SK-N-SH treated with all-trans-retinoic acid at 6 μM for 48 hours (cell line): ENCODE measurements at regions not wholly inside any gene's neighbourhood (a gene's known extent, or its start where the extent isn't known, plus 50 kb on each side); places are given as distances from the start of the nearest gene placed in this dataset.

Experiments
- ATAC-seq: fragments of 200-7000 bp; cut with Tn5 transposase; 3 replicates; pipeline ENCODE4 v1.9.1; 2020; ENCODE audit warnings: mild to moderate bottlenecking, moderate library complexity
- ARNTL ChIP-seq: fragments of 450-650 bp; formaldehyde crosslinking; IDR thresholded peaks from 2 replicates; pipeline ENCODE4 v1.5.0; 2020; ENCODE audit warnings: low read depth, mild to moderate bottlenecking, moderate library complexity, borderline replicate concordance
- BACH2 ChIP-seq: fragments of 250-450 bp; sonication (Bioruptor Pico); IDR thresholded peaks from 2 replicates; pipeline ENCODE4 v1.9.0; 2021; ENCODE audit warnings: mild to moderate bottlenecking, borderline replicate concordance
- CSDC2 ChIP-seq: fragments of 250-450 bp; sonication (Bioruptor Pico); IDR thresholded peaks from 2 replicates; pipeline ENCODE4 v1.5.0; 2020; ENCODE audit warnings: mild to moderate bottlenecking, moderate library complexity
- ESRRG ChIP-seq: fragments of 250-450 bp; sonication (Bioruptor Pico); IDR thresholded peaks from 2 replicates; pipeline ENCODE4 v1.6.1; 2021; ENCODE audit warnings: mild to moderate bottlenecking
- GLIS3 ChIP-seq: fragments of 250-450 bp; sonication (Bioruptor Pico); IDR thresholded peaks from 2 replicates; pipeline ENCODE4 v1.5.0; 2020; ENCODE audit warnings: mild to moderate bottlenecking, moderate library complexity
- ISL1 ChIP-seq: fragments of 250-450 bp; sonication (Bioruptor Pico); IDR thresholded peaks from 2 replicates; pipeline ENCODE4 v2.1.2; 2022; ENCODE audit warnings: mild to moderate bottlenecking, moderate library complexity
- OSR1 ChIP-seq: fragments of 250-450 bp; sonication (Bioruptor Pico); IDR thresholded peaks from 2 replicates; pipeline ENCODE4 v1.8.0; 2022; ENCODE audit warnings: moderate library complexity, mild to moderate bottlenecking, inconsistent platforms
- PPARA ChIP-seq: fragments of 250-450 bp; sonication (Bioruptor Pico); IDR thresholded peaks from 2 replicates; pipeline ENCODE4 v1.5.0; 2020; ENCODE audit warnings: mild to moderate bottlenecking, borderline replicate concordance
- RARB ChIP-seq: fragments of 250-450 bp; sonication (Bioruptor Pico); IDR thresholded peaks from 2 replicates; pipeline ENCODE4 v1.8.0; 2021; ENCODE audit warnings: mild to moderate bottlenecking, moderate library complexity
- SNAI2 ChIP-seq: fragments of 250-450 bp; sonication (Bioruptor Pico); IDR thresholded peaks from 2 replicates; pipeline ENCODE4 v1.5.0; 2020; ENCODE audit warnings: mild to moderate bottlenecking, moderate library complexity
- TCF4 ChIP-seq: fragments of 250-450 bp; sonication (Bioruptor Pico); IDR thresholded peaks from 2 replicates; pipeline ENCODE4 v1.8.0; 2021; ENCODE audit warnings: mild to moderate bottlenecking, moderate library complexity, borderline replicate concordance
- ZC3H10 ChIP-seq: fragments of 250-450 bp; sonication (Bioruptor Pico); IDR thresholded peaks from 2 replicates; pipeline ENCODE4 v1.5.1; 2021; ENCODE audit warnings: mild to moderate bottlenecking, moderate library complexity
- ZFP3 ChIP-seq: fragments of 250-450 bp; sonication (Bioruptor Pico); IDR thresholded peaks from 2 replicates; pipeline ENCODE4 v1.5.0; 2020; ENCODE audit warnings: mild to moderate bottlenecking, moderate library complexity
- ZNF565 ChIP-seq: fragments of 450-650 bp; formaldehyde crosslinking; conservative IDR thresholded peaks from 2 replicates; pipeline ENCODE4 v1.5.0; 2020; ENCODE audit warnings: low read depth, mild to moderate bottlenecking, moderate library complexity
- ZNF70 ChIP-seq: fragments of 450-650 bp; formaldehyde crosslinking; IDR thresholded peaks from 2 replicates; pipeline ENCODE4 v1.5.0; 2020; ENCODE audit warnings: mild to moderate bottlenecking, moderate library complexity
- ZNF8 ChIP-seq: fragments of 450-650 bp; formaldehyde crosslinking; IDR thresholded peaks from 2 replicates; pipeline ENCODE4 v1.5.0; 2020; ENCODE audit warnings: mild to moderate bottlenecking, moderate library complexity
- TF ChIP-seq, protein P1 (sequence below): fragments of 250-450 bp; sonication (Bioruptor Pico); IDR thresholded peaks from 2 replicates; pipeline ENCODE4 v1.5.1; 2020; ENCODE audit warnings: low read depth, mild to moderate bottlenecking, moderate library complexity
- TF ChIP-seq, protein P2 (sequence below): fragments of 250-450 bp; sonication (Bioruptor Pico); IDR thresholded peaks from 2 replicates; pipeline ENCODE4 v1.8.0; 2020; ENCODE audit warnings: mild to moderate bottlenecking, moderate library complexity, borderline replicate concordance
- TF ChIP-seq, protein P3 (sequence below): fragments of 250-450 bp; sonication (Bioruptor Pico); IDR thresholded peaks from 2 replicates; pipeline ENCODE4 v1.8.0; 2021; ENCODE audit warnings: low read depth, mild to moderate bottlenecking, moderate library complexity, borderline replicate concordance
- TF ChIP-seq, protein P4 (sequence below): fragments of 250-450 bp; sonication (Bioruptor Pico); IDR thresholded peaks from 2 replicates; pipeline ENCODE4 v1.5.1; 2021; ENCODE audit warnings: mild to moderate bottlenecking, moderate library complexity

DNA sequence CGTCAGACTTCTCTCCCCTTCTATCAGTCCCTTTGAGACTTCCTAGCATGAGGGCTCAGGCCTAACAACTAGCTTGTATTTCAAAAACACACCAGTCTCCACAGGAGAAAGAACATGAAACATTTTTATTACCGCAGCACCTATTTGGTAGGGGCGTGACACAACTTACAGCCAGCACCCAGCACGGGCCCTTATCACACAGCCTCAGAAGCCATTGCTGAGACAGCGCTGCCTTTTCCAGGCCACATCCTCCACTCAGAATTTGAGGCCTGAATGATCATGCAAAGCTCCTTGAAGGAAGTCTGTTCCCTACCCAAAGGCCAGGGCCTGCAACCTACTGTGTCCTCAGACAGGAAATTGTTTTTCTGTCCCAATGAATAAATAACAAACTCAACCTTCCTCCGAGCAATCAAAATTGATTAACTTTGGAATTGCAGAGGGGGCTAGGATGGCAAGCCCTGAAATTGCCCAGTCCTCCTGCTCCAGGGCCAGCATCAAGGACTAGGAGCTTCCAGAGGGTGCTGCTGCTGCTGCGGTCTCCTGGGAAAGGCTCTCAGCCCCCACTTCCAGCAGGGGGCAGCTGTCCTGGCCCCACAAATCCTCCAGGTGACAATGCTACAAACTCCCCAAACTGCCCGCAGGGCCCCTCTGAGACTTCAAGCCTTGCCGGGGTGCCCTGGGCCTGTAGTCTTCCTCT lies 94.3 kb upstream of the GALNT2 start:
- no peak for ATAC-seq
- TF ChIP-seq ISL1 (CRISPR knock-in tag), result no peak
- TF ChIP-seq CSDC2 (CRISPR knock-in tag), result no peak
- no peak for TF ChIP-seq SNAI2
- TF ChIP-seq ESRRG, result no peak
- TF ChIP-seq OSR1 (CRISPR knock-in tag), result no peak
- no peak for TF ChIP-seq RARB (CRISPR knock-in tag)

DNA sequence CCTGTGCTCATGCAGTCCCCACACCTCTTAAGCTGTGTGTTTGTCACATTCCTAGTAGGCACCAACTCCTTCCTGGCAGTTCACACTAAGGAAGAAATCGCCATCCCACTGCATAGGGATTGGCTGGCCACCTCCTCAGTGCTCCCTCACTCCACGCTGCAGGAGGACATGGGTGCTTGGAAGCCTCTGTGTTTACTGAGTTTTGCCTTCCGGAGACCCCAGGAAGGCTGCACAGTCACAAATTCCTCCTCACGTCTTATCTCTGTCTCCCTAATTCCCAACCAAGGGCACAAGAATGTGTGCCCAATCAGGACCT lies 93.8 kb upstream of the GALNT2 start:
- TF ChIP-seq BACH2 (CRISPR knock-in tag), result no peak
- TF ChIP-seq, protein P1, sequence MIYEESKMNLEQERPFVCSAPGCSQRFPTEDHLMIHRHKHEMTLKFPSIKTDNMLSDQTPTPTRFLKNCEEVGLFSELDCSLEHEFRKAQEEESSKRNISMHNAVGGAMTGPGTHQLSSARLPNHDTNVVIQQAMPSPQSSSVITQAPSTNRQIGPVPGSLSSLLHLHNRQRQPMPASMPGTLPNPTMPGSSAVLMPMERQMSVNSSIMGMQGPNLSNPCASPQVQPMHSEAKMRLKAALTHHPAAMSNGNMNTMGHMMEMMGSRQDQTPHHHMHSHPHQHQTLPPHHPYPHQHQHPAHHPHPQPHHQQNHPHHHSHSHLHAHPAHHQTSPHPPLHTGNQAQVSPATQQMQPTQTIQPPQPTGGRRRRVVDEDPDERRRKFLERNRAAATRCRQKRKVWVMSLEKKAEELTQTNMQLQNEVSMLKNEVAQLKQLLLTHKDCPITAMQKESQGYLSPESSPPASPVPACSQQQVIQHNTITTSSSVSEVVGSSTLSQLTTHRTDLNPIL (CRISPR knock-in tag), result no peak
- TF ChIP-seq, protein P2, sequence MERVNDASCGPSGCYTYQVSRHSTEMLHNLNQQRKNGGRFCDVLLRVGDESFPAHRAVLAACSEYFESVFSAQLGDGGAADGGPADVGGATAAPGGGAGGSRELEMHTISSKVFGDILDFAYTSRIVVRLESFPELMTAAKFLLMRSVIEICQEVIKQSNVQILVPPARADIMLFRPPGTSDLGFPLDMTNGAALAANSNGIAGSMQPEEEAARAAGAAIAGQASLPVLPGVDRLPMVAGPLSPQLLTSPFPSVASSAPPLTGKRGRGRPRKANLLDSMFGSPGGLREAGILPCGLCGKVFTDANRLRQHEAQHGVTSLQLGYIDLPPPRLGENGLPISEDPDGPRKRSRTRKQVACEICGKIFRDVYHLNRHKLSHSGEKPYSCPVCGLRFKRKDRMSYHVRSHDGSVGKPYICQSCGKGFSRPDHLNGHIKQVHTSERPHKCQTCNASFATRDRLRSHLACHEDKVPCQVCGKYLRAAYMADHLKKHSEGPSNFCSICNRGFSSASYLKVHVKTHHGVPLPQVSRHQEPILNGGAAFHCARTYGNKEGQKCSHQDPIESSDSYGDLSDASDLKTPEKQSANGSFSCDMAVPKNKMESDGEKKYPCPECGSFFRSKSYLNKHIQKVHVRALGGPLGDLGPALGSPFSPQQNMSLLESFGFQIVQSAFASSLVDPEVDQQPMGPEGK (CRISPR knock-in tag), result no peak
- TF ChIP-seq ZNF8 (CRISPR knock-in tag), result no peak
- ATAC-seq, result no peak

DNA sequence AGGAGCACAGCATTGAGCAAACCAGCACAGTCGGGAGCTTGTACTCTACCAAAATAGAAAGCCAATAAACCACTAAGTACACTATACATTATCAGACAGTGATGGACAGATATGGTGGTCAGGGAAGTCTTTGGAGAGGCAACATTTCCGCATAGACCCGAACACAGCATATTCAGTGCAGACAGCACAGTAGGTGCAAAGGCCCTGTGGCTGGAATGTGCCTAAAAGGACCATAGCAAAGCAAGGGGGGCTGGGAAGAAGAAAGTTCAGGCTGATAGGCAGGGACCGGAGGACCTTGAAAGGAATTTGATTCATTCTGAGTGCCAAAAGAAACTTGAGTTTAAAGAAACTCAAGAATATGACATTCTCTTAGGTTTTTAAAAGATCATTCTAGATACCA lies 92.0 kb upstream of the GALNT2 start:
- ATAC-seq, result no peak

DNA sequence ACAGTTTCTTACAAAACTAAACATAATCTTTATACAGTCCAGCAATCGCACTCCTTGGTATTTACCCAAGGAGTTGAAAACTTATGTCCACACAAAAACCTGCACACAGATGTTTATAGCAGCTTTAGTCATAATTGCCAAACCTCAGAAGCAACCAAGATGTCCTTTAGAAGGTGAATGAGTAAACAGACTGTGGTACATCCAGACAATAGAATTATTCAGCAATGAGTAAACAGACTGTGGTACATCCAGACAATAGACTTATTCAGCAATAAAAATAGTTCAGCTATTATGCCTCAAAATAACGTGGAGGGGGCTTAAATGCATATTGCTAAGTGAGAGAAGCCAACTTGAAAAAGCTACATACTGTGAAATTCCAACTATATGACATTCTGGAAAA lies 87.0 kb upstream of the GALNT2 start:
- no peak for TF ChIP-seq ZNF8 (CRISPR knock-in tag)
- TF ChIP-seq SNAI2, result no peak
- TF ChIP-seq, protein P3, sequence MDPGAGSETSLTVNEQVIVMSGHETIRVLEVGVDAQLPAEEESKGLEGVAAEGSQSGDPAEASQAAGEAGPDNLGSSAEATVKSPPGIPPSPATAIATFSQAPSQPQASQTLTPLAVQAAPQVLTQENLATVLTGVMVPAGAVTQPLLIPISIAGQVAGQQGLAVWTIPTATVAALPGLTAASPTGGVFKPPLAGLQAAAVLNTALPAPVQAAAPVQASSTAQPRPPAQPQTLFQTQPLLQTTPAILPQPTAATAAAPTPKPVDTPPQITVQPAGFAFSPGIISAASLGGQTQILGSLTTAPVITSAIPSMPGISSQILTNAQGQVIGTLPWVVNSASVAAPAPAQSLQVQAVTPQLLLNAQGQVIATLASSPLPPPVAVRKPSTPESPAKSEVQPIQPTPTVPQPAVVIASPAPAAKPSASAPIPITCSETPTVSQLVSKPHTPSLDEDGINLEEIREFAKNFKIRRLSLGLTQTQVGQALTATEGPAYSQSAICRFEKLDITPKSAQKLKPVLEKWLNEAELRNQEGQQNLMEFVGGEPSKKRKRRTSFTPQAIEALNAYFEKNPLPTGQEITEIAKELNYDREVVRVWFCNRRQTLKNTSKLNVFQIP (CRISPR knock-in tag), result no peak
- TF ChIP-seq, protein P2 (CRISPR knock-in tag), result no peak
- TF ChIP-seq, protein P1 (CRISPR knock-in tag), result no peak
- TF ChIP-seq OSR1 (CRISPR knock-in tag), result no peak
- no peak for TF ChIP-seq ZC3H10 (CRISPR knock-in tag)
- TF ChIP-seq ESRRG, result no peak
- no peak for TF ChIP-seq ISL1 (CRISPR knock-in tag)
- no peak for TF ChIP-seq ZNF70
- TF ChIP-seq BACH2 (CRISPR knock-in tag), result no peak
- TF ChIP-seq CSDC2 (CRISPR knock-in tag), result no peak
- TF ChIP-seq, protein P4, sequence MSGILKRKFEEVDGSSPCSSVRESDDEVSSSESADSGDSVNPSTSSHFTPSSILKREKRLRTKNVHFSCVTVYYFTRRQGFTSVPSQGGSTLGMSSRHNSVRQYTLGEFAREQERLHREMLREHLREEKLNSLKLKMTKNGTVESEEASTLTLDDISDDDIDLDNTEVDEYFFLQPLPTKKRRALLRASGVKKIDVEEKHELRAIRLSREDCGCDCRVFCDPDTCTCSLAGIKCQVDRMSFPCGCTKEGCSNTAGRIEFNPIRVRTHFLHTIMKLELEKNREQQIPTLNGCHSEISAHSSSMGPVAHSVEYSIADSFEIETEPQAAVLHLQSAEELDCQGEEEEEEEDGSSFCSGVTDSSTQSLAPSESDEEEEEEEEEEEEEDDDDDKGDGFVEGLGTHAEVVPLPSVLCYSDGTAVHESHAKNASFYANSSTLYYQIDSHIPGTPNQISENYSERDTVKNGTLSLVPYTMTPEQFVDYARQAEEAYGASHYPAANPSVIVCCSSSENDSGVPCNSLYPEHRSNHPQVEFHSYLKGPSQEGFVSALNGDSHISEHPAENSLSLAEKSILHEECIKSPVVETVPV (CRISPR knock-in tag), result no peak
- no peak for TF ChIP-seq ZFP3
- TF ChIP-seq GLIS3 (CRISPR knock-in tag), result no peak
- TF ChIP-seq RARB (CRISPR knock-in tag), result no peak
- no peak for TF ChIP-seq TCF4 (CRISPR knock-in tag)
- no peak for TF ChIP-seq ZNF565 (CRISPR knock-in tag)
- TF ChIP-seq PPARA, result no peak
- TF ChIP-seq, all 23 proteins: peak for 0
- ATAC-seq, result no peak

More for the DNA sequence above, 92.0 kb upstream of the GALNT2 start:
- TF ChIP-seq SNAI2, result no peak
- TF ChIP-seq ISL1 (CRISPR knock-in tag), result no peak
- TF ChIP-seq, protein P2 (CRISPR knock-in tag), result no peak
- TF ChIP-seq ARNTL (CRISPR knock-in tag), result no peak
